HEK293T (cell line): ENCODE measurements at regions not wholly inside any gene's neighbourhood (a gene's known extent, or its start where the extent isn't known, plus 50 kb on each side); places are given as distances from the start of the nearest gene placed in this dataset.

Experiments used
- CTCF ChIA-PET: fragments of 350-600 bp; formaldehyde crosslinking; extraction: SDS; loops from one replicate; lab custom pipeline; 2021; ENCODE audit warnings: antibody characterized with exemption, inconsistent platforms; lab: Yijun Ruan, JAX
- POLR2A ChIA-PET: fragments of 350-600 bp; formaldehyde crosslinking; extraction: SDS; loops from one replicate; lab custom pipeline; 2020; ENCODE audit warnings: antibody characterized with exemption, inconsistent platforms; lab: Yijun Ruan, JAX
- DNase-seq: peaks from one replicate; pipeline ENCODE4 v3.0.0; 2012; ENCODE audit warnings: mixed read lengths; ENCODE audit errors: extremely low spot score
- ARNT ChIP-seq: fragments of 450-650 bp; IDR thresholded peaks from 2 replicates; pipeline ENCODE4 v1.6.1; 2017; ENCODE audit warnings: mild to moderate bottlenecking
- CTBP1 ChIP-seq: fragments of 450-650 bp; IDR thresholded peaks from 2 replicates; pipeline ENCODE4 v1.6.1; 2016; ENCODE audit warnings: borderline replicate concordance
- ELF4 ChIP-seq: fragments of 450-650 bp; IDR thresholded peaks from 2 replicates; pipeline ENCODE4 v1.6.1; 2017; ENCODE audit warnings: antibody characterized with exemption
- FOXK2 ChIP-seq: fragments of 450-650 bp; IDR thresholded peaks from 2 replicates; pipeline ENCODE4 v1.6.1; 2016; ENCODE audit warnings: mild to moderate bottlenecking
- FOXM1 ChIP-seq: fragments of 450-650 bp; IDR thresholded peaks from 2 replicates; pipeline ENCODE4 v1.6.1; 2017; ENCODE audit warnings: mild to moderate bottlenecking, borderline replicate concordance
- HDGF ChIP-seq: fragments of 450-650 bp; IDR thresholded peaks from 2 replicates; pipeline ENCODE4 v1.6.1; 2017; ENCODE audit warnings: antibody characterized with exemption, borderline replicate concordance
- L3MBTL2 ChIP-seq: fragments of 450-650 bp; conservative IDR thresholded peaks from 2 replicates; pipeline ENCODE4 v1.6.1; 2016; ENCODE audit warnings: mild to moderate bottlenecking
- LEF1 ChIP-seq: fragments of 450-650 bp; IDR thresholded peaks from 2 replicates; pipeline ENCODE4 v1.6.1; 2017; ENCODE audit warnings: mild to moderate bottlenecking, borderline replicate concordance
- SP1 ChIP-seq: fragments of 450-650 bp; IDR thresholded peaks from 2 replicates; pipeline ENCODE4 v1.6.1; 2017
- SUZ12 ChIP-seq: fragments of 450-650 bp; IDR thresholded peaks from 2 replicates; pipeline ENCODE4 v1.6.1; 2016; ENCODE audit warnings: mild to moderate bottlenecking
- TARDBP ChIP-seq: fragments of 450-650 bp; IDR thresholded peaks from 2 replicates; pipeline ENCODE4 v1.6.1; 2016

DNA sequence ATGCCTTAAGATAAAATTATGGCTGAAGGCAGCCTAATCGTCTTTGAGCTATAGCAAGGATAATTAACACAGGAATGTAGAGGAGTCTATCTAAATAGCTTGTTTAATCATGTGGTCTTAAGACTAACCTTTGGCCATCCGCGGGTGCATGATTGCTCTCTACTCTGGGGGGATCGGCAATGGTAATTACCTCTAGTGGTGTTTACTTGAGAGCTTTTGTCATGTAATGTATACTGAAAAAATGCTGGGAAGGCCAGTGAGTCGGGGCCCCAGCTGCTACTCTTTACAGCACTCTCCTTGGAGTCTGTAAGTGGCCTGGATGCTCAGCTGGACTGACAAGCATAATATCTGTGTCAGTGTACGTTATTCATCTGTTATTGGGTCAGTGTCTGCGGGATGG, 65.5 kb upstream of the GNPDA2 start:
- ChIA-PET CTCF (no interaction called here), POLR2A (no interaction called here)
- TF ChIP-seq FOXK2 = no peak
- TF ChIP-seq LEF1 = no peak
- TF ChIP-seq ARNT = no peak
- no peak for TF ChIP-seq CTBP1
- no peak for TF ChIP-seq L3MBTL2
- TF ChIP-seq SP1 = no peak
- DNase-seq = no peak

DNA sequence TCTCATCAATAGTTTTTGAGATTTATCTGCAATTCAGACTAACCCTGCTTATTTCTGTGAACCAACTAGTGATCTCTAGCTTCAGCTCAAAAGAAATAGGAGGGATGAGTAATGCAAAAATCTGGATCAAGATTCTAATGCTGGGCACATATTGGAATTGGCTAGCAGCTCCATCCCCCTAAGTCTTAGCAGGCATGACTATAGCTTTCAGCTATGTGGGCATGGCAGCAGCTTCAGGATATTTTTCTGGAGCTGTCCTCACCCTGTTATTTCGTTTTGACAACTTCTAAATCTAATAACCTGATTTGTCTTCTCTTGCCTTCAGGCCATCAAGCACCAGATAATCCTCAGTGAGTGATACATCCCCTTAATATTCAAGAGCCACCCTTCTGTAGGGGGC, 50.8 kb upstream of the GNPDA2 start:
- no peak for DNase-seq
- POLR2A ChIA-PET = no interaction called here
- CTCF ChIA-PET = no interaction called here
- no peak for TF ChIP-seq TARDBP
- no peak for TF ChIP-seq SUZ12
- TF ChIP-seq FOXM1 = no peak
- no peak for TF ChIP-seq CTBP1
- TF ChIP-seq FOXK2 = no peak
- TF ChIP-seq HDGF = no peak
- TF ChIP-seq L3MBTL2 = no peak
- TF ChIP-seq ELF4 = no peak
- no peak for TF ChIP-seq SP1
- no peak for TF ChIP-seq LEF1
- TF ChIP-seq ARNT = no peak
